HEK293T (cell line): ENCODE measurements at regions not wholly inside any gene's neighbourhood (a gene's known extent, or its start where the extent isn't known, plus 50 kb on each side); places are given as distances from the start of the nearest gene placed in this dataset.
A peak's percentile ranks its signal among the peaks of the same experiment; 100 is the strongest.

Source experiments
- CTCF ChIA-PET: fragments of 350-600 bp; formaldehyde crosslinking; extraction: SDS; loops from one replicate; lab custom pipeline; 2021; ENCODE audit warnings: antibody characterized with exemption, inconsistent platforms; lab: Yijun Ruan, JAX
- POLR2A ChIA-PET: fragments of 350-600 bp; formaldehyde crosslinking; extraction: SDS; loops from one replicate; lab custom pipeline; 2020; ENCODE audit warnings: antibody characterized with exemption, inconsistent platforms; lab: Yijun Ruan, JAX
- DNase-seq: peaks from one replicate; pipeline ENCODE4 v3.0.0; 2012; ENCODE audit warnings: mixed read lengths; ENCODE audit errors: extremely low spot score
- ARNT ChIP-seq: fragments of 450-650 bp; IDR thresholded peaks from 2 replicates; pipeline ENCODE4 v1.6.1; 2017; ENCODE audit warnings: mild to moderate bottlenecking
- BHLHE40 ChIP-seq: fragments of 450-650 bp; IDR thresholded peaks from 2 replicates; pipeline ENCODE4 v1.6.1; 2016; ENCODE audit warnings: mild to moderate bottlenecking, moderate library complexity, borderline replicate concordance
- CTBP1 ChIP-seq: fragments of 450-650 bp; IDR thresholded peaks from 2 replicates; pipeline ENCODE4 v1.6.1; 2016; ENCODE audit warnings: borderline replicate concordance
- ELF4 ChIP-seq: fragments of 450-650 bp; IDR thresholded peaks from 2 replicates; pipeline ENCODE4 v1.6.1; 2017; ENCODE audit warnings: antibody characterized with exemption
- FOXA1 ChIP-seq: fragments of 450-650 bp; IDR thresholded peaks from 2 replicates; pipeline ENCODE4 v1.6.1; 2016; ENCODE audit warnings: mild to moderate bottlenecking
- FOXK2 ChIP-seq: fragments of 450-650 bp; IDR thresholded peaks from 2 replicates; pipeline ENCODE4 v1.6.1; 2016; ENCODE audit warnings: mild to moderate bottlenecking
- FOXM1 ChIP-seq: fragments of 450-650 bp; IDR thresholded peaks from 2 replicates; pipeline ENCODE4 v1.6.1; 2017; ENCODE audit warnings: mild to moderate bottlenecking, borderline replicate concordance
- HDGF ChIP-seq: fragments of 450-650 bp; IDR thresholded peaks from 2 replicates; pipeline ENCODE4 v1.6.1; 2017; ENCODE audit warnings: antibody characterized with exemption, borderline replicate concordance
- L3MBTL2 ChIP-seq: fragments of 450-650 bp; conservative IDR thresholded peaks from 2 replicates; pipeline ENCODE4 v1.6.1; 2016; ENCODE audit warnings: mild to moderate bottlenecking
- LEF1 ChIP-seq: fragments of 450-650 bp; IDR thresholded peaks from 2 replicates; pipeline ENCODE4 v1.6.1; 2017; ENCODE audit warnings: mild to moderate bottlenecking, borderline replicate concordance
- NFRKB ChIP-seq: fragments of 450-650 bp; IDR thresholded peaks from 2 replicates; pipeline ENCODE4 v1.6.1; 2016; ENCODE audit warnings: mild to moderate bottlenecking, moderate library complexity
- PKNOX1 ChIP-seq: fragments of 450-650 bp; IDR thresholded peaks from 2 replicates; pipeline ENCODE4 v1.6.1; 2016
- SP1 ChIP-seq: fragments of 450-650 bp; IDR thresholded peaks from 2 replicates; pipeline ENCODE4 v1.6.1; 2017
- SUZ12 ChIP-seq: fragments of 450-650 bp; IDR thresholded peaks from 2 replicates; pipeline ENCODE4 v1.6.1; 2016; ENCODE audit warnings: mild to moderate bottlenecking
- TARDBP ChIP-seq: fragments of 450-650 bp; IDR thresholded peaks from 2 replicates; pipeline ENCODE4 v1.6.1; 2016
- ZNF384 ChIP-seq: fragments of 450-650 bp; IDR thresholded peaks from 2 replicates; pipeline ENCODE4 v1.6.1; 2016

GRCh38 chr12:125968413-125968812 lies 903.2 kb downstream of the AACS start:
- ChIA-PET CTCF (no interaction called here), POLR2A (no interaction called here)
- TF ChIP-seq ARNT (no peak), L3MBTL2 (no peak), FOXA1 (no peak), ELF4 (no peak), HDGF (no peak), PKNOX1 (no peak), LEF1 (no peak), SUZ12 (no peak), FOXK2 (no peak), TARDBP (no peak), NFRKB (no peak), FOXM1 (no peak), CTBP1 (no peak), ZNF384 (no peak)
- no peak for DNase-seq

- no peak for DNase-seq
- no peak for TF ChIP-seq FOXK2
- TF ChIP-seq FOXM1 = no peak
- no peak for TF ChIP-seq SP1
- TF ChIP-seq L3MBTL2 = no peak
- no peak for TF ChIP-seq TARDBP
- TF ChIP-seq PKNOX1 = no peak
- TF ChIP-seq LEF1 = no peak
- no peak for TF ChIP-seq ZNF384
- TF ChIP-seq CTBP1 = no peak
- no peak for TF ChIP-seq HDGF
These were observed 906.7 kb downstream of the AACS start for GRCh38 chr12:125971981-125972380.

GRCh38 chr12:125978286-125978685 lies 913.1 kb downstream of the AACS start:
- no peak for TF ChIP-seq NFRKB
- no peak for TF ChIP-seq PKNOX1
- no peak for TF ChIP-seq BHLHE40
- TF ChIP-seq FOXK2 = no peak
- no peak for TF ChIP-seq TARDBP
- TF ChIP-seq FOXM1 = no peak
- TF ChIP-seq LEF1 = no peak
- CTCF ChIA-PET = no interaction called here
- DNase-seq = no peak
- POLR2A ChIA-PET = no interaction called here

More at GRCh38 chr12:125971981-125972380, 906.7 kb downstream of the AACS start:
- ChIA-PET POLR2A (no interaction called here), CTCF (no interaction called here)

- POLR2A ChIA-PET = no interaction called here
- CTCF ChIA-PET = no interaction called here
- TF ChIP-seq PKNOX1 (no peak), HDGF (no peak), CTBP1 (no peak), ELF4 (no peak), BHLHE40 (no peak), FOXM1 (no peak), SP1 (no peak), LEF1 (no peak), NFRKB (no peak), FOXA1 (no peak), TARDBP (no peak)
- DNase-seq = no peak
These were observed 916.5 kb downstream of the AACS start for GRCh38 chr12:125981610-125982253.

- DNase-seq = peak; percentile 21
- TF ChIP-seq TARDBP = no peak
- no peak for TF ChIP-seq FOXA1
- no peak for TF ChIP-seq PKNOX1
- no peak for TF ChIP-seq SP1
- TF ChIP-seq L3MBTL2 = no peak
- TF ChIP-seq HDGF = no peak
- TF ChIP-seq ARNT = no peak
- no peak for TF ChIP-seq ELF4
- ChIA-PET CTCF (no interaction called here), POLR2A (no interaction called here)
These were observed 918.0 kb downstream of the AACS start for GRCh38 chr12:125983094-125983783.
